Muscle layer of duodenum (tissue), 2 donors: ENCODE measurements at regions not wholly inside any gene's neighbourhood (a gene's known extent, or its start where the extent isn't known, plus 50 kb on each side); places are given as distances from the start of the nearest gene placed in this dataset.

ENCODE experiments used
- H3K27ac ChIP-seq: one replicate; pipeline ENCODE4 v1.7.0; 2013; ENCODE audit warnings: mild to moderate bottlenecking, low read length
- H3K27me3 ChIP-seq: one replicate; pipeline ENCODE4 v1.7.0; 2013; ENCODE audit warnings: low read depth, mild to moderate bottlenecking, control low read depth, low read length
- H3K36me3 ChIP-seq, 2 donors: one replicate each; pipeline ENCODE4 v1.7.0; 2013; ENCODE audit warnings: low read length in 2 of 2, control low read depth in 1 of 2, mild to moderate bottlenecking in 1 of 2; ENCODE audit not compliant: insufficient read depth in 2 of 2, control insufficient read depth in 1 of 2
- H3K4me1 ChIP-seq, 2 donors: one replicate each; pipeline ENCODE4 v1.7.0; 2013; ENCODE audit warnings: low read length in 2 of 2, mild to moderate bottlenecking in 2 of 2, control low read depth in 1 of 2, moderate library complexity in 1 of 2; ENCODE audit not compliant: insufficient read depth in 2 of 2, control insufficient read depth in 1 of 2
- H3K4me3 ChIP-seq, 2 donors: one replicate each; pipeline ENCODE4 v1.7.0; 2013; ENCODE audit warnings: low read length in 2 of 2, low read depth in 1 of 2, mild to moderate bottlenecking in 1 of 2
- H3K9me3 ChIP-seq, 2 donors: one replicate each; pipeline ENCODE4 v1.7.0; 2013; ENCODE audit warnings: low read length in 2 of 2, control low read depth in 1 of 2, mild to moderate bottlenecking in 1 of 2; ENCODE audit not compliant: control insufficient read depth in 1 of 2
- donor health status: healthy.

- H3K4me1 ChIP-seq, result no peaks in the 10 kb centered on the region
- H3K9me3 ChIP-seq, result no peaks in the 10 kb centered on the region
- no peaks in the 10 kb centered on the region for H3K36me3 ChIP-seq
- no peaks in the 10 kb centered on the region for H3K27me3 ChIP-seq
- H3K27ac ChIP-seq, result no peak overlapping the region
- no peak overlapping the region for H3K4me3 ChIP-seq
Measured at GRCh38 chr5:4198461-4198860, 602.8 kb downstream of the IRX1 start.

- no peaks in the 10 kb centered on the region for H3K9me3 ChIP-seq
- H3K27me3 ChIP-seq, result no peaks in the 10 kb centered on the region
- no peak overlapping the region for H3K4me3 ChIP-seq
- no peaks in the 10 kb centered on the region for H3K36me3 ChIP-seq
- H3K4me1 ChIP-seq, result peaks cover 0 to 2% of the 10 kb centered on the region in 2 donors
- H3K27ac ChIP-seq, result no peak overlapping the region
Measured at GRCh38 chr5:4199049-4199841, 603.6 kb downstream of the IRX1 start.

GRCh38 chr5:4203146-4203545 is 607.5 kb downstream of the IRX1 start:
- Histone ChIP-seq H3K27me3 (no peaks in the 10 kb centered on the region), H3K27ac (no peak overlapping the region)

GRCh38 chr5:4204276-4205141 is 608.9 kb downstream of the IRX1 start:
- Histone ChIP-seq H3K36me3 (no peaks in the 10 kb centered on the region), H3K27ac (no peak overlapping the region), H3K9me3 (no peaks in the 10 kb centered on the region), H3K4me1 (peaks cover 0 to 14% of the 10 kb centered on the region in 2 donors), H3K4me3 (no peak overlapping the region), H3K27me3 (no peaks in the 10 kb centered on the region)

More at GRCh38 chr5:4203146-4203545, 607.5 kb downstream of the IRX1 start:
- Histone ChIP-seq H3K4me1 (peaks cover 0 to 14% of the 10 kb centered on the region in 2 donors), H3K9me3 (no peaks in the 10 kb centered on the region), H3K4me3 (no peak overlapping the region), H3K36me3 (no peaks in the 10 kb centered on the region)

DNA sequence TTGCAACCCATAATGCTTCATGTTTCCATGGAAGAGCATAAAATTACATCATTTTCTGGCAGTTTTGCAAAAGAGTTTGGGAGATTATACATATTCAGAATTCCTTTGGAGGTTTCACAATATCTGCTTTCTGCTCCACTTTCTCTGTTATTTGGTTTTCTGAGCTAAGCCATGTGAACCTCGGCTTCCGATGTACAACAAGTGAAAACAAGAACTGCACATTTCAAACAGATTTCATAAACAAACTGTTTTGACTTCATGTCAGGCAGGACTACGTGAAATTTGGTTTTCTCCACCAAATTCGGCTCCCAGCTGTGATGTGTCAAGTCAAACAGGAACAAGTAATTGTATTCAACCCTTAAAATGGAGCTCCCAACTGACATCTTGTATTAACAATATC is 609.8 kb downstream of the IRX1 start:
- H3K36me3 ChIP-seq, result no peaks in the 10 kb centered on the region
- H3K27ac ChIP-seq, result no peak overlapping the region
- H3K9me3 ChIP-seq, result no peaks in the 10 kb centered on the region
- no peaks in the 10 kb centered on the region for H3K27me3 ChIP-seq
- H3K4me1 ChIP-seq, result peaks cover 0 to 14% of the 10 kb centered on the region in 2 donors
- no peak overlapping the region for H3K4me3 ChIP-seq

- Histone ChIP-seq H3K27ac (no peak overlapping the region), H3K27me3 (no peaks in the 10 kb centered on the region), H3K4me3 (no peak overlapping the region), H3K36me3 (no peaks in the 10 kb centered on the region), H3K4me1 (peaks cover 0 to 14% of the 10 kb centered on the region in 2 donors), H3K9me3 (no peaks in the 10 kb centered on the region)
Measured at GRCh38 chr5:4206127-4206526, 610.5 kb downstream of the IRX1 start.

- Histone ChIP-seq H3K4me1 (peaks cover 0 to 14% of the 10 kb centered on the region in 2 donors), H3K27ac (no peak overlapping the region)
Measured at GRCh38 chr5:4207486-4207885, 611.9 kb downstream of the IRX1 start.

DNA sequence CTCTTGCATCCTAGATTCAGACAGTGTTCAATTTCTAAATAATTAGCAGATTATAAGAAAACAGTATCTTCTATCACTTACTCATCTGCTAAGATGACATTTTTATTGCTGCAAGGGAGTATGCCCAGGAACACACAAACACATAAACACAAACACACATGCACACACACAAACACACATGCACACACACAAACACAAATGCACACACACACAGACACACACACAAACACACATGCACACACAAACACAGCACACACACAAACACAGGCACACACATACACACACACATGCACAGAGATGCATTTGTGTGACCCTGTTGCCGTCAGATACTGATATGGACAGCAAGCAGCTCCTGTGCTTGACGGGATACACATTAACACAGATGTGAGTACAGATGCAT is 612.9 kb downstream of the IRX1 start:
- Histone ChIP-seq H3K4me3 (no peak overlapping the region), H3K27ac (no peak overlapping the region), H3K9me3 (no peaks in the 10 kb centered on the region), H3K4me1 (peaks cover 0 to 14% of the 10 kb centered on the region in 2 donors), H3K36me3 (no peaks in the 10 kb centered on the region), H3K27me3 (no peaks in the 10 kb centered on the region)

More at GRCh38 chr5:4207486-4207885, 611.9 kb downstream of the IRX1 start:
- no peaks in the 10 kb centered on the region for H3K9me3 ChIP-seq
- no peak overlapping the region for H3K4me3 ChIP-seq
- no peaks in the 10 kb centered on the region for H3K27me3 ChIP-seq
- H3K36me3 ChIP-seq, result no peaks in the 10 kb centered on the region

DNA sequence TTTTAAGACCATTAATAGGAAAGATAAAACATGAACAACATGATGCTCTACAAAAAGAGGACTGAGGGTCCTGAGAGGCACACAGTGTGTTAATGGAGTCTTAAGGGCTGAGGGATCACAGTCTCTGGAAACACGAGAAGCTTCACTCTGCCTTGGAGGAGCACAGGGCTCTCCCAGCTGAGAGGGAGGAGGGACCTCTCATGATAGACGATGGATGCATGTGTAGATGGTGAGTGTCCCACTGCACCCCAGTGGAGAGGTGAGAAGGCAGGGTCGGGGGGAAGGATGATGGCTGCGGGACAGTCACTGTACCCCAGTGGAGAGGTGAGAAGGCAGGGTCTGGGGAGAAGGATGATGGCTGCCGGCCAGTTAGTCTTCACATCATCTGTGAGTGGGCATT is 613.4 kb downstream of the IRX1 start:
- H3K4me1 ChIP-seq, result peaks cover 0 to 14% of the 10 kb centered on the region in 2 donors
- no peak overlapping the region for H3K4me3 ChIP-seq
- no peaks in the 10 kb centered on the region for H3K9me3 ChIP-seq
- H3K36me3 ChIP-seq, result no peaks in the 10 kb centered on the region
- no peak overlapping the region for H3K27ac ChIP-seq
- H3K27me3 ChIP-seq, result no peaks in the 10 kb centered on the region

- Histone ChIP-seq H3K4me3 (no peak overlapping the region), H3K27me3 (no peaks in the 10 kb centered on the region), H3K4me1 (no peaks in the 10 kb centered on the region), H3K27ac (no peak overlapping the region), H3K36me3 (no peaks in the 10 kb centered on the region), H3K9me3 (no peaks in the 10 kb centered on the region)
Measured at GRCh38 chr5:4212071-4212739, 616.6 kb downstream of the IRX1 start.
